ENCODE measurements at regions not wholly inside any gene's neighbourhood (a gene's known extent, or its start where the extent isn't known, plus 50 kb on each side); places are given as distances from the start of the nearest gene placed in this dataset.

- DNase-seq, result no peak
Measured at GRCh38 chr2:163367825-163368582, 367.8 kb downstream of the FIGN start.

GRCh38 chr2:163364736-163365135, 371.1 kb downstream of the FIGN start:
- no peak for DNase-seq

GRCh38 chr2:163353551-163353950, 382.3 kb downstream of the FIGN start:
- no peak for DNase-seq

- no peak for DNase-seq
Measured at GRCh38 chr2:163351966-163352365, 383.8 kb downstream of the FIGN start.

GRCh38 chr2:163351143-163351542, 384.7 kb downstream of the FIGN start:
- no peak for DNase-seq

- no peak for DNase-seq
Measured at GRCh38 chr2:163348857-163349380, 386.9 kb downstream of the FIGN start.

GRCh38 chr2:163347982-163348856, 387.6 kb downstream of the FIGN start:
- no peak for DNase-seq

- DNase-seq, result no peak
Measured at GRCh38 chr2:163345795-163346573, 389.8 kb downstream of the FIGN start.

- no peak for DNase-seq
Measured at GRCh38 chr2:163343316-163343715, 392.5 kb downstream of the FIGN start.

- DNase-seq, result no peak
Measured at GRCh38 chr2:163341426-163341825, 394.4 kb downstream of the FIGN start.

- DNase-seq, result no peak
Measured at GRCh38 chr2:163338270-163338669, 397.5 kb downstream of the FIGN start.

- DNase-seq, result no peak
Measured at GRCh38 chr2:163324677-163325076, 411.1 kb downstream of the FIGN start.

GRCh38 chr2:163319006-163319405, 416.8 kb downstream of the FIGN start:
- DNase-seq, result no peak

- no peak for DNase-seq
Measured at GRCh38 chr2:163314712-163315111, 421.1 kb downstream of the FIGN start.

- no peak for DNase-seq
Measured at GRCh38 chr2:163312713-163313112, 423.1 kb downstream of the FIGN start.

- no peak for DNase-seq
Measured at GRCh38 chr2:163306647-163307046, 429.2 kb downstream of the FIGN start.

GRCh38 chr2:163302141-163302540, 433.7 kb downstream of the FIGN start:
- no peak for DNase-seq

GRCh38 chr2:163291790-163292189, 444.0 kb downstream of the FIGN start:
- DNase-seq, result no peak

- no peak for DNase-seq
Measured at GRCh38 chr2:163281717-163282116, 443.1 kb upstream of the KCNH7 start.

- no peak for DNase-seq
Measured at GRCh38 chr2:163269374-163270021, 430.9 kb upstream of the KCNH7 start.

- DNase-seq, result no peak
Measured at GRCh38 chr2:163266772-163267171, 428.2 kb upstream of the KCNH7 start.

GRCh38 chr2:163265562-163265961, 427.0 kb upstream of the KCNH7 start:
- no peak for DNase-seq

GRCh38 chr2:163264341-163264740, 425.8 kb upstream of the KCNH7 start:
- DNase-seq, result no peak
